ENCODE measurements at regions not wholly inside any gene's neighbourhood (a gene's known extent, or its start where the extent isn't known, plus 50 kb on each side); places are given as distances from the start of the nearest gene placed in this dataset.

DNA sequence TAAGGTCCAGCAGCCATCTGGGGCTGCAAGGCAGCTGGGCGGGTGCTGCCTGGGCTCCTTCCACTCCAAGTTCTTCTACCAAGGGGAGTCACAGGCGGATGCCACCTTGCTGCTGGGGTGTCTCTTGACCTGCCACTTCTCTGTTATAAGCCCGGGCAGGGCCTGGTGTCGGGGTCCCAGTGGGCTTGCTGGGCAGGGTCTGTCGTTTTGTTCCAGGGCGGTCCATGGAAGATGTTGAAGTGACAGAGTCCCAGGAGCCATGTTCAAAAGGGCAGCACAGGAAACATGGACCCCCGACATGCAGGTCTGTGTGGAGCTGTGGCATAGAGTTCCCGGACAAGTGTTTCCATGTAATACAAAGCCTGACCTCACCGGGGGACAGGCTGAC, 91.1 kb downstream of the TNFRSF13B start:
- TF ChIP-seq, protein P1, sequence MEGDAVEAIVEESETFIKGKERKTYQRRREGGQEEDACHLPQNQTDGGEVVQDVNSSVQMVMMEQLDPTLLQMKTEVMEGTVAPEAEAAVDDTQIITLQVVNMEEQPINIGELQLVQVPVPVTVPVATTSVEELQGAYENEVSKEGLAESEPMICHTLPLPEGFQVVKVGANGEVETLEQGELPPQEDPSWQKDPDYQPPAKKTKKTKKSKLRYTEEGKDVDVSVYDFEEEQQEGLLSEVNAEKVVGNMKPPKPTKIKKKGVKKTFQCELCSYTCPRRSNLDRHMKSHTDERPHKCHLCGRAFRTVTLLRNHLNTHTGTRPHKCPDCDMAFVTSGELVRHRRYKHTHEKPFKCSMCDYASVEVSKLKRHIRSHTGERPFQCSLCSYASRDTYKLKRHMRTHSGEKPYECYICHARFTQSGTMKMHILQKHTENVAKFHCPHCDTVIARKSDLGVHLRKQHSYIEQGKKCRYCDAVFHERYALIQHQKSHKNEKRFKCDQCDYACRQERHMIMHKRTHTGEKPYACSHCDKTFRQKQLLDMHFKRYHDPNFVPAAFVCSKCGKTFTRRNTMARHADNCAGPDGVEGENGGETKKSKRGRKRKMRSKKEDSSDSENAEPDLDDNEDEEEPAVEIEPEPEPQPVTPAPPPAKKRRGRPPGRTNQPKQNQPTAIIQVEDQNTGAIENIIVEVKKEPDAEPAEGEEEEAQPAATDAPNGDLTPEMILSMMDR (IDR thresholded peaks at IDR 0.05; ENCODE audit: low read depth, low read length), result no peak
- in situ Hi-C loops (cut with HindIII; ENCODE audit: low sequenced_read_pairs), result no loop called here
- no peak overlapping the region for H3K4me3 ChIP-seq (ENCODE audit: low read depth, low read length)
- no peak for DNase-seq (ENCODE audit: low read depth, low spot score)

DNA sequence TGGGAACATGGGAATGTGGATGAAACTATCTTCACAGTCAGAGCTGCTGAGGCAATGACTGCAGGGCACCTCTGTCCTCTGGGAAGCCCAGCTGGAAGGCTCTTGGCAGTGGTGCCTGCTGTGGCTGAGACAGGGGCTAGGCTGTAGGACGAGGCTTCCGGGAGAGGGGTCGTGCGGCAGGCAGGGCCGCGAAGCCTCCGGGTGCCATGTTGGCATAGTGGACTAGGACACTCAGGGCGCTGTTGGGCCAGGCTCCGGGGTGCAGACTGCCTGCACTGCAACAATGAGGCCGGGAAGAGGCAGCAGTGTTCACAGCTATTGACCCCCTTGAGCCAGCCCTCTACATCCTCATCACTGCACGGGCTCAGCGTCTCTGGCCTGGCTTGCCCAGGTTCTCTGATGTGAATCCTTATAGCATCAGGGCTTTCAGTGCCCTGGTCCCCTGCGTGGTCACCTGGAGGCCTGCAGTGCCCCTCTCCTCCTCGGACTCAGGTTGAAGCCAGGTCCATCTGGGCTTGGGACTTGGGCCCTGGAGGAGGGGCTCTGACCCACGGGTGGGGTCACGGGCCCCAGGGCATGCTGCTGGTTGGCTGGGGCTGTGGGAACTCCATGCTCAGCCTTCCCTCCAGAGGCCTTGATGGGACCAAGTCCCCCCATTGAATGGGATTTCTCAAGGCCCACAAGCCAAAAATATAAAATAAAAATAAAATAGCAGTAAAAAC, 91.6 kb downstream of the TNFRSF13B start:
- no peak for DNase-seq (ENCODE audit: low read depth, low spot score)
- TF ChIP-seq, protein P1 (IDR thresholded peaks at IDR 0.05; ENCODE audit: low read depth, low read length), result no peak
- in situ Hi-C loops (cut with HindIII; ENCODE audit: low sequenced_read_pairs), result no loop called here
- H3K4me3 ChIP-seq (ENCODE audit: low read depth, low read length), result no peak overlapping the region

DNA sequence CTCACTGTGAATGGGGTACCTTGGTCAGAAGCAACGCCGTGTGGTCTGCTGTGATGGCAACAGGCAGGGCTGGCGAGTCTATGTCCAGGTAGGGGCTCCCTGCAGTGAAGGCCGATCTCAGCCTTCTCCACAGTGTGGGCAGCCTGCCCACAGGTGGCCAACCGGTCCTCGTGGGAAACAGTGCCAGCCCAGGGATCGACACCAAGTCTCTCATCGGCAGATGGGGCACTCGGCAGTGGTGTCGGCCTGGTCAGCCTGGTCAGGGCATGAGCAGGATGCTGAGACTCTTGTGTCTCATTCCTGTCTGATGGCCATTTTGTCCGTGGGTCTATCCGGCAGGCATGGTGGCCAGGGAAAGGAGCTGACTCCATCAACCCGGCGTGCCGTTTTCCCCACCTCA, 92.2 kb downstream of the TNFRSF13B start:
- TF ChIP-seq, protein P1 (IDR thresholded peaks at IDR 0.05; ENCODE audit: low read depth, low read length), result no peak
- DNase-seq (ENCODE audit: low read depth, low spot score), result no peak
- in situ Hi-C loops (cut with HindIII; ENCODE audit: low sequenced_read_pairs), result no loop called here
- no peak overlapping the region for H3K4me3 ChIP-seq (ENCODE audit: low read depth, low read length)

DNA sequence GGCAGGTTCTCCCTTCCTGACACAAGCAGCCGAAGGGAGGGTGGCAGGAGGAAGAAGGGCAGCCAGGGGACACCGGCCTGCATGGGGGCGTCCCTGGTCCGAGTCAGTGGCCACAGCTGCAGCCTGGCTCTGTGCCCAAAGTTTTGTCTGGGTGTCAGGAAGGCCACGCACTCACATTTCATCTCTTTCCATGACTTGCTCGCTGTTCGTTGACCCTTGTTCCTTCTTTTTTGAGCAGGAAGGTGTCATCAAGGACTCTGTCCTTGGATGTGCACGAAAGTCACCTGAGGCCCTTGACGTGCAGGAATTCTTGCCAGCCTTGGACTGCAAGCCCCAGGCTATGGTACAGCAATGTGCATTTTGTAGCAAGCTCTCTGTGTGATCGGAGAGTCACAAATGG, 93.3 kb downstream of the TNFRSF13B start:
- no peak overlapping the region for H3K4me3 ChIP-seq (ENCODE audit: low read depth, low read length)
- no peak for DNase-seq (ENCODE audit: low read depth, low spot score)
- in situ Hi-C loops (cut with HindIII; ENCODE audit: low sequenced_read_pairs), result no loop called here
- TF ChIP-seq, protein P1 (IDR thresholded peaks at IDR 0.05; ENCODE audit: low read depth, low read length), result no peak

DNA sequence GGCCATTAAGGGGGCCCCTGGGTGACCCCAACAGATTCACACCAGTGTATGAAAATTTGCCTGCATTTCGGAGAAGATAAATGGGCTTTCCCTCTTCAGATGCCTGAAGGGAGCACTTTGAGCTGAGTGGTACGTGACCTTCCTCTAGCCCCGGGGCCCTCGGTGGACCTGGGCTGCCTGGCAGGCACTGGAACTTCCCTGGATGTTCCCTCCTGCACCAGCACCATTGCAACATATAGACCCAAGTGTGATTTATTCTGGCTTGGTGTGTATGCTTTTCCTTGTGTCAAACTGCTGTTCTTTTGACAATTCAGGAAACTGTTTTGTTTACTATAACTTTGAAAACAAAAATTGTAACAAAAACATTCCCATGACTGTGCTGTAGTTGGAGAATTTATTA, 93.8 kb downstream of the TNFRSF13B start:
- TF ChIP-seq, protein P1 (IDR thresholded peaks at IDR 0.05; ENCODE audit: low read depth, low read length), result no peak
- no peak overlapping the region for H3K4me3 ChIP-seq (ENCODE audit: low read depth, low read length)
- no peak for DNase-seq (ENCODE audit: low read depth, low spot score)
- in situ Hi-C loops (cut with HindIII; ENCODE audit: low sequenced_read_pairs), result no loop called here

DNA sequence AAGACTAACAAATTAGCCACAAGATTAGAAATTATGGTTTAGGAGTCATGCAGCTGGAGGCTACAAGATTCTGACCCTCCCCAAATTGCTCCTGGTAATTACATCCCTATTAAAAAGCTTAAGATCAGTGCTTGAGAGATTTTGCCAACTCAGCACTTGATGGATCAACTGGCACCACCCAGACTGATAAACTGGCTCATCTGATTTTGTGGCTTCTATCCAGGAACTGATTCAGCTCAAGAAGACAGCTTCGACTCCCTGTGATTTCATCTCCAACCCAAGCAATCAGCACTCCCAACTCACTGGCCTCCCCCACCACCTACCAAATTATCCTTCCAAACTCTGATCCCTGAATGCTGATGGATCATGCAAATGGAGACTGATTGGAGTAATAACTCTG, 94.8 kb downstream of the TNFRSF13B start:
- no peak for DNase-seq (ENCODE audit: low read depth, low spot score)
- no peak overlapping the region for H3K4me3 ChIP-seq (ENCODE audit: low read depth, low read length)
- in situ Hi-C loops (cut with HindIII; ENCODE audit: low sequenced_read_pairs), result no loop called here
- TF ChIP-seq, protein P1 (IDR thresholded peaks at IDR 0.05; ENCODE audit: low read depth, low read length), result no peak

Measured in astrocyte of the spinal cord (primary cell).